Astrocyte (in vitro differentiated cells and primary cell): ENCODE measurements at regions not wholly inside any gene's neighbourhood (a gene's known extent, or its start where the extent isn't known, plus 50 kb on each side); places are given as distances from the start of the nearest gene placed in this dataset.

Experiments used
- DNase-seq: peaks from one replicate; pipeline ENCODE4 v3.0.0-alpha.2; 2010; ENCODE audit warnings: low read depth
- FAIRE-seq: peaks from 2 replicates; lab custom pipeline; 2011; peaks lifted over from hg19 to GRCh38; lab: Jason Lieb, UNC
- H2AFZ ChIP-seq: 2 replicates; pipeline ENCODE4 v1.6.0; 2012; ENCODE audit warnings: low read depth, low read length, inconsistent platforms
- H3K27ac ChIP-seq: 2 replicates; pipeline ENCODE4 v1.5.1; 2011; ENCODE audit warnings: low read depth, low read length, inconsistent platforms
- H3K27me3 ChIP-seq: 2 replicates; pipeline ENCODE4 v1.6.0; 2011; ENCODE audit warnings: low read length, inconsistent platforms; ENCODE audit not compliant: insufficient read depth
- H3K36me3 ChIP-seq: 2 replicates; pipeline ENCODE4 v1.5.1; 2011; ENCODE audit warnings: low read length, inconsistent platforms; ENCODE audit not compliant: insufficient read depth
- H3K4me1 ChIP-seq: 2 replicates; pipeline ENCODE4 v1.5.1; 2011; ENCODE audit warnings: low read length, inconsistent platforms; ENCODE audit not compliant: insufficient read depth
- H3K4me2 ChIP-seq: 2 replicates; pipeline ENCODE4 v1.6.0; 2012; ENCODE audit warnings: low read length, inconsistent platforms
- H3K4me3 ChIP-seq: 2 replicates; pipeline ENCODE4 v1.5.1; 2011; ENCODE audit warnings: low read depth, mild to moderate bottlenecking, low read length, inconsistent platforms; ENCODE audit not compliant: insufficient read depth
- H3K79me2 ChIP-seq: 2 replicates; pipeline ENCODE4 v1.6.0; 2012; ENCODE audit warnings: mild to moderate bottlenecking, low read length, inconsistent platforms; ENCODE audit not compliant: insufficient read depth
- H3K9ac ChIP-seq: 2 replicates; pipeline ENCODE4 v1.6.0; 2012; ENCODE audit warnings: mild to moderate bottlenecking, low read length, inconsistent platforms
- H3K9me3 ChIP-seq: 2 replicates; pipeline ENCODE4 v1.5.1; 2012; ENCODE audit warnings: low read depth, mild to moderate bottlenecking, low read length, inconsistent platforms; ENCODE audit not compliant: insufficient read depth
- H4K20me1 ChIP-seq: 2 replicates; pipeline ENCODE4 v1.6.0; 2012; ENCODE audit warnings: low read length, inconsistent platforms; ENCODE audit not compliant: insufficient read depth
- H3K27ac Mint-ChIP-seq: one replicate; pipeline ENCODE4 v1.8.0; 2021; ENCODE audit warnings: mild to moderate bottlenecking, mixed read lengths; ENCODE audit not compliant: unreplicated experiment
- H3K27me3 Mint-ChIP-seq: one replicate; pipeline ENCODE4 v1.8.0; 2021; ENCODE audit warnings: low read depth, mixed read lengths; ENCODE audit not compliant: unreplicated experiment
- H3K36me3 Mint-ChIP-seq: one replicate; pipeline ENCODE4 v1.8.0; 2021; ENCODE audit warnings: low read depth, mixed read lengths; ENCODE audit not compliant: unreplicated experiment
- H3K4me1 Mint-ChIP-seq: one replicate; pipeline ENCODE4 v1.8.0; 2021; ENCODE audit warnings: low read depth, mixed read lengths; ENCODE audit not compliant: unreplicated experiment
- H3K4me3 Mint-ChIP-seq: one replicate; pipeline ENCODE4 v1.8.0; 2021; ENCODE audit warnings: mild to moderate bottlenecking, moderate library complexity, mixed read lengths; ENCODE audit not compliant: unreplicated experiment
- H3K9me3 Mint-ChIP-seq: one replicate; pipeline ENCODE4 v1.8.0; 2021; ENCODE audit warnings: mild to moderate bottlenecking, mixed read lengths; ENCODE audit not compliant: unreplicated experiment
- EZH2 ChIP-seq: IDR thresholded peaks from 2 replicates; pipeline ENCODE4 v1.6.1; 2012; ENCODE audit warnings: mild to moderate bottlenecking, low read length, inconsistent platforms; ENCODE audit not compliant: insufficient read depth
- TF ChIP-seq, protein P1 (sequence below): IDR thresholded peaks from 2 replicates; pipeline ENCODE4 v1.5.1; 2011; ENCODE audit warnings: low read depth, mild to moderate bottlenecking, inconsistent platforms, low read length, moderate library complexity; ENCODE audit not compliant: insufficient read depth

DNA sequence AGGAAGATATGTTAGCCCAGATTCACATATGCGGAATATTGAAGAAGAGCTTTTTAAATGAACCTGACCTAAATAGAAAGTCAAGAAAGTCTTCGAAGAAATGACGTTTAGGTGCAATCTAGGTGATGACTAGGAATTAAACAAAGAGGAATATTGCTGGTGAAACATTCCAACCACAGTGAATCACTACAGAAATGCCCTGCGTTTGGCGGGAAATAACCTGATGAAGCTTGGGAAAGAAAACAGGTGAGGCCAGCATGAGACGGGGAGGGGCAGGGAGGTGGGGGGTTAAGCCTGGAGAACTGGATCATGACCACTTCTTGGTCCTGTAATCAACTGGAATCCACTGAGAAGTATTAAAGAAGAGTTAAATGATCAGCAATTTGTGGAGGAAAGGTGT, 299.4 kb upstream of the VSTM2A start:
- H3K27ac Mint-ChIP-seq, result no peak overlapping the region
- peaks cover 8% of the 10 kb centered on the region for H3K27me3 Mint-ChIP-seq
- H4K20me1 ChIP-seq, result no peaks in the 10 kb centered on the region
- no peak overlapping the region for H2AFZ ChIP-seq
- H3K4me2 ChIP-seq, result no peak overlapping the region
- H3K9ac ChIP-seq, result no peak overlapping the region
- DNase-seq, result no peak
- no peaks in the 10 kb centered on the region for H3K79me2 ChIP-seq
- H3K4me1 Mint-ChIP-seq, result no peaks in the 10 kb centered on the region
- no peak overlapping the region for H3K27ac ChIP-seq
- H3K4me3 Mint-ChIP-seq, result no peak overlapping the region
- H3K36me3 Mint-ChIP-seq, result no peaks in the 10 kb centered on the region
- no peak overlapping the region for H3K4me3 ChIP-seq
- no peaks in the 10 kb centered on the region for H3K9me3 ChIP-seq
- H3K27me3 ChIP-seq, result no peaks in the 10 kb centered on the region
- no peak for FAIRE-seq
- H3K36me3 ChIP-seq, result no peaks in the 10 kb centered on the region
- no peaks in the 10 kb centered on the region for H3K4me1 ChIP-seq
- H3K9me3 Mint-ChIP-seq, result no peaks in the 10 kb centered on the region
- TF ChIP-seq, protein P1, sequence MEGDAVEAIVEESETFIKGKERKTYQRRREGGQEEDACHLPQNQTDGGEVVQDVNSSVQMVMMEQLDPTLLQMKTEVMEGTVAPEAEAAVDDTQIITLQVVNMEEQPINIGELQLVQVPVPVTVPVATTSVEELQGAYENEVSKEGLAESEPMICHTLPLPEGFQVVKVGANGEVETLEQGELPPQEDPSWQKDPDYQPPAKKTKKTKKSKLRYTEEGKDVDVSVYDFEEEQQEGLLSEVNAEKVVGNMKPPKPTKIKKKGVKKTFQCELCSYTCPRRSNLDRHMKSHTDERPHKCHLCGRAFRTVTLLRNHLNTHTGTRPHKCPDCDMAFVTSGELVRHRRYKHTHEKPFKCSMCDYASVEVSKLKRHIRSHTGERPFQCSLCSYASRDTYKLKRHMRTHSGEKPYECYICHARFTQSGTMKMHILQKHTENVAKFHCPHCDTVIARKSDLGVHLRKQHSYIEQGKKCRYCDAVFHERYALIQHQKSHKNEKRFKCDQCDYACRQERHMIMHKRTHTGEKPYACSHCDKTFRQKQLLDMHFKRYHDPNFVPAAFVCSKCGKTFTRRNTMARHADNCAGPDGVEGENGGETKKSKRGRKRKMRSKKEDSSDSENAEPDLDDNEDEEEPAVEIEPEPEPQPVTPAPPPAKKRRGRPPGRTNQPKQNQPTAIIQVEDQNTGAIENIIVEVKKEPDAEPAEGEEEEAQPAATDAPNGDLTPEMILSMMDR, result no peak
- TF ChIP-seq EZH2, result no peak

GRCh38 chr7:54245020-54245419, 297.2 kb upstream of the VSTM2A start:
- Mint-ChIP-seq H3K4me3 (no peak overlapping the region), H3K27me3 (peaks cover 8% of the 10 kb centered on the region), H3K9me3 (no peaks in the 10 kb centered on the region), H3K27ac (no peak overlapping the region), H3K36me3 (no peaks in the 10 kb centered on the region), H3K4me1 (no peaks in the 10 kb centered on the region)
- Histone ChIP-seq H3K4me1 (no peaks in the 10 kb centered on the region), H3K79me2 (no peaks in the 10 kb centered on the region), H3K27ac (no peak overlapping the region), H3K36me3 (no peaks in the 10 kb centered on the region), H3K9me3 (no peaks in the 10 kb centered on the region), H3K9ac (no peak overlapping the region), H4K20me1 (no peaks in the 10 kb centered on the region), H3K4me3 (no peak overlapping the region), H2AFZ (no peak overlapping the region), H3K27me3 (no peaks in the 10 kb centered on the region), H3K4me2 (no peak overlapping the region)
- TF ChIP-seq, protein P1, result no peak
- no peak for TF ChIP-seq EZH2
- FAIRE-seq (no peak), DNase-seq (no peak)

DNA sequence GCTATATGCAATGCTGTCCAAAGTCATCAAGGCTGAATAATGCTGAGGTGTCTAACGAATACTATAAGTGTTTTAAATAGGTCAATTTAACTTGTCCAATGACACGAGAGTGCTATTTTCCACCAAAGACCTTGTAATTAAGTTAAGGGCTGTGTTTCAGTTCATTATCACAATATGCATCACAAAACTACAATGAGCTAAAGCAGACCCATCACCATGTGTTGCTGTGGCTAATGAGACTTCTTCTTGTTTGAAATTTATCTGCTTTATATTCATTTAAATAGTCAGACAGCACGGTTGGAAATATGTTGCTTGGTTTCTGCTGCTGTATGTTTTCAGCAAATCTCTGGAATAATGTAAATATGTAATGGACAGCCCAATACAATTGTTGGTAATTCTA, 292.5 kb upstream of the VSTM2A start:
- H3K27ac Mint-ChIP-seq, result no peak overlapping the region
- H3K4me1 Mint-ChIP-seq, result peaks cover 8% of the 10 kb centered on the region
- DNase-seq, result no peak
- H3K4me3 ChIP-seq, result no peak overlapping the region
- no peaks in the 10 kb centered on the region for H3K9me3 ChIP-seq
- H3K79me2 ChIP-seq, result no peaks in the 10 kb centered on the region
- no peaks in the 10 kb centered on the region for H3K9me3 Mint-ChIP-seq
- TF ChIP-seq, protein P1, result no peak
- TF ChIP-seq EZH2, result no peak
- no peaks in the 10 kb centered on the region for H4K20me1 ChIP-seq
- FAIRE-seq, result no peak
- no peak overlapping the region for H3K27ac ChIP-seq
- no peaks in the 10 kb centered on the region for H3K27me3 ChIP-seq
- H2AFZ ChIP-seq, result no peak overlapping the region
- no peak overlapping the region for H3K9ac ChIP-seq
- H3K4me2 ChIP-seq, result no peak overlapping the region
- H3K27me3 Mint-ChIP-seq, result peaks cover 8% of the 10 kb centered on the region
- H3K36me3 ChIP-seq, result no peaks in the 10 kb centered on the region
- no peaks in the 10 kb centered on the region for H3K36me3 Mint-ChIP-seq
- no peak overlapping the region for H3K4me3 Mint-ChIP-seq
- H3K4me1 ChIP-seq, result no peaks in the 10 kb centered on the region
